Tibial artery (tissue), 4 donors: ENCODE measurements at regions not wholly inside any gene's neighbourhood (a gene's known extent, or its start where the extent isn't known, plus 50 kb on each side); places are given as distances from the start of the nearest gene placed in this dataset.
"Not testable (repeated sequence)": the region's sequence is repeated elsewhere in the genome, so short reads cannot be mapped to it uniquely, and the experiment has no call there.

Source experiments
- DNase-seq, 2 donors: peaks; one replicate each; pipeline ENCODE4 v3.0.0-alpha.2; 2019
- H3K27ac ChIP-seq, 2 donors: fragments of 200-600 bp; sonication (generic) in 1 of 2; 1 replicate in 1 of 2; 2 replicates in 1 of 2; pipeline ENCODE4 v1.5.1; 2018 to 2019; ENCODE audit warnings: mild to moderate bottlenecking in 1 of 2
- H3K27me3 ChIP-seq, 2 donors: fragments of 200-600 bp; sonication (generic) in 1 of 2; one replicate each; pipeline versions ENCODE4 v1.5.1 to v1.6.0; 2016 to 2019
- H3K36me3 ChIP-seq, 3 donors: fragments of 200-600 bp; sonication (generic) in 2 of 3; one replicate each; pipeline ENCODE4 v1.5.1; 2016 to 2019; ENCODE audit warnings: mild to moderate bottlenecking in 2 of 3
- H3K4me1 ChIP-seq, 4 donors: fragments of 200-600 bp; sonication (generic) in 2 of 4; 1 replicate in 3 of 4; 2 replicates in 1 of 4; pipeline ENCODE4 v1.5.1; 2016 to 2019
- H3K4me3 ChIP-seq, 2 donors: fragments of 200-600 bp; sonication (generic) in 1 of 2; 1 replicate in 1 of 2; 2 replicates in 1 of 2; pipeline ENCODE4 v1.5.1; 2018 to 2019; ENCODE audit warnings: mild to moderate bottlenecking in 2 of 2
- H3K9me3 ChIP-seq, 3 donors: fragments of 200-600 bp; sonication (generic) in 1 of 3; one replicate each; pipeline ENCODE4 v1.5.1; 2016 to 2019
- intact Hi-C: fragments of 100-400 bp; cut with DNase I; formaldehyde crosslinking; loops from one replicate; pipeline ENCODE4 v1.15.0; 2023; ENCODE audit warnings: low total_unique reads
- TF ChIP-seq, protein P1 (sequence below), 2 experiments: fragments of 200-600 bp in 1 of 2; fragments of 450-650 bp in 1 of 2; IDR thresholded peaks; one replicate each; pipeline ENCODE4 v1.5.1; 2017 to 2019; ENCODE audit warnings: antibody characterized with exemption in 2 of 2, mild to moderate bottlenecking in 1 of 2, moderate library complexity in 1 of 2

DNA sequence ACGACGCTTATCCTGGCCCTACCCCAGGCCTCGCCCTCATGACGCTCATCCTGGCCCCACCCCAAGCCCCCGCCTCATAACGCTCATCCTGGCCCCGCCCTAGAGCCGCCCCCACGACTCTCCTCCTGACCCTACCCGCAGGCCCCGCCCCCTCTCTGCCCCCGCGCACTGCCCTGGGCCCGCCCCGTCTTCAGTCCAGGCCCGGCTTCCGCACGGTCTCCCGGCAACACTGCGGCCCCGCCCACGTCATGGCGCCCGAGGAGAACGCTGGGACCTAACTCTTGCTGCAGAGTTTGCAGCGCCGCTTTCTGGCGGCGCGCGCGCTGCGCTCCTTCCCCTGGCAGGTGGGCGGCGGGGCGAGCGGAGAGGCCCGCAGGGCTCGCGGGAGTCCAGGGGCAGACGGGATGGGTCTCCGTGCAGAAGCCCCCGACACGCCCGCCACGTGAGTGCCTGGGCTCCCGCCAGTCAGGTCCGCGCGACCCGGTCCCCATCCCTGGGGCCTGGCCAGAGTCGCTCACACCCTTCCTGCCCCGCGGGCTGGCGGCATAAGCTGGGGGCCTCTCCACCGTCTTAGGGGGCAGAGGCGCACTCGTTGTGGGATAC is 52.5 kb upstream of the ROPN1B start:
- peak overlapping the region; percentile 75 to 93 for H3K4me3 ChIP-seq
- no peaks in the 10 kb centered on the region for H3K9me3 ChIP-seq
- peak overlapping the region; percentile 90 to 97 for H3K27ac ChIP-seq
- no peaks in the 10 kb centered on the region for H3K36me3 ChIP-seq
- H3K4me1 ChIP-seq, result peaks cover 0 to 17% (median 5%) of the 10 kb centered on the region in 4 donors
- intact Hi-C loops, result loop anchor here (10.0 kb wide), 1 partner anchor 322 kb away; the partner anchor contains the start of gene OSBPL11
- no peak for DNase-seq
- TF ChIP-seq, protein P1, sequence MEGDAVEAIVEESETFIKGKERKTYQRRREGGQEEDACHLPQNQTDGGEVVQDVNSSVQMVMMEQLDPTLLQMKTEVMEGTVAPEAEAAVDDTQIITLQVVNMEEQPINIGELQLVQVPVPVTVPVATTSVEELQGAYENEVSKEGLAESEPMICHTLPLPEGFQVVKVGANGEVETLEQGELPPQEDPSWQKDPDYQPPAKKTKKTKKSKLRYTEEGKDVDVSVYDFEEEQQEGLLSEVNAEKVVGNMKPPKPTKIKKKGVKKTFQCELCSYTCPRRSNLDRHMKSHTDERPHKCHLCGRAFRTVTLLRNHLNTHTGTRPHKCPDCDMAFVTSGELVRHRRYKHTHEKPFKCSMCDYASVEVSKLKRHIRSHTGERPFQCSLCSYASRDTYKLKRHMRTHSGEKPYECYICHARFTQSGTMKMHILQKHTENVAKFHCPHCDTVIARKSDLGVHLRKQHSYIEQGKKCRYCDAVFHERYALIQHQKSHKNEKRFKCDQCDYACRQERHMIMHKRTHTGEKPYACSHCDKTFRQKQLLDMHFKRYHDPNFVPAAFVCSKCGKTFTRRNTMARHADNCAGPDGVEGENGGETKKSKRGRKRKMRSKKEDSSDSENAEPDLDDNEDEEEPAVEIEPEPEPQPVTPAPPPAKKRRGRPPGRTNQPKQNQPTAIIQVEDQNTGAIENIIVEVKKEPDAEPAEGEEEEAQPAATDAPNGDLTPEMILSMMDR (IDR thresholded peaks at IDR 0.05), result peak in 1 of 2 experiments; percentile 26
- H3K27me3 ChIP-seq, result no peaks in the 10 kb centered on the region

DNA sequence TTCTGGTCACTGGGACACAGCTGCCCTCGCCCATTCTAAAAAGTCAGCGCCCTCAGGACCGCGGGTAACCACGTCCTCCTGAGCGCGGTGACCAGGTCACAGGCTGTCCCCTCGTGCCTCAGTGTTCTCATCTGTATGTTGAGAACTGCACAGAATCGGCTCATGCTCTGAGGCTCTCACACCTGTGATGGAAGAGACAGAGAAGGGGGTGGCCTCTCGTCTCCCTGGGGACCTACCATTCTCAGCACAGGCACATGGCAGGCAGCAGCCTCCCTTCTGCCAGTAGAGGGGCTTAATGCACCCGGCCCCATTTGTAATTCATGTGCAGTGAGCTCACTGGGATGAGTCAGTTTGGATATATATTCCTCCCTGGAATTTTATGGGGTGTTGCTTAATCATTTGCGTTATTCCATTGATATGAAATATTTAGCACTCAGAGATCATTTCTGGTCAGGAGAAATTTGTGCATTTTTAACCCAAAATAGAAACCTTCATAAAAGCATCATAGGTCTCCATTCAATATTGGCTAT is 51.9 kb upstream of the ROPN1B start:
- intact Hi-C loops, result loop anchor here (10.0 kb wide), 1 partner anchor 322 kb away; the partner anchor contains the start of gene OSBPL11
- Histone ChIP-seq H3K4me3 (peak overlapping the region; percentile 75 to 93), H3K27ac (peak overlapping the region; percentile 61 to 83), H3K4me1 (peaks cover 0 to 17% (median 5%) of the 10 kb centered on the region in 4 donors)
- not testable (repeated sequence) for H3K9me3 ChIP-seq, H3K36me3 ChIP-seq, H3K27me3 ChIP-seq
- peak in 1 of 2 donors; percentile 31 for DNase-seq

DNA sequence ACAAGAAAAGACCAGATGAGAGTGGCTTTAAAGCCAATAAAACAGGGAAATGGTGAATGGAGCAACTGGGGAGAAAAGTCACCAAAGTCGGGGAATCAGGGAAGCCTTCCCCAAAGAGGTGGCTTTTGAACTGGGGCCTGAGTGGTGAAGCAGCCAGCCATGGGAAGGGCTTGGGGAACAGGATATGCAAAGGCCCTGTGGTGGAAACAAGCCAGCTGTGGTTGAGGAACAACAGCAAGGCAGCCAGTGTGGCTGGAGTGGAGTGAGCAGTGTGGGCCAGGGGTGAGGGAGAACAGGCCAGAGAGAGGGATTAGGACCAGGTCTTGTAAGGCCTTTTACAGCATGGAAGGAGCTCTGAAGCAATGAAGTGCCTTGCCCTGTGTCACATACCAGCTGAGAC is 51.0 kb upstream of the ROPN1B start:
- intact Hi-C loops, result loop anchor here (10.0 kb wide), 1 partner anchor 323 kb away; the partner anchor contains the start of gene OSBPL11
- not testable (repeated sequence) for H3K9me3 ChIP-seq, H3K27me3 ChIP-seq, H3K36me3 ChIP-seq, H3K4me3 ChIP-seq, H3K27ac ChIP-seq, DNase-seq
- H3K4me1 ChIP-seq, result peaks cover 0 to 17% (median 5%) of the 10 kb centered on the region in 4 donors

DNA sequence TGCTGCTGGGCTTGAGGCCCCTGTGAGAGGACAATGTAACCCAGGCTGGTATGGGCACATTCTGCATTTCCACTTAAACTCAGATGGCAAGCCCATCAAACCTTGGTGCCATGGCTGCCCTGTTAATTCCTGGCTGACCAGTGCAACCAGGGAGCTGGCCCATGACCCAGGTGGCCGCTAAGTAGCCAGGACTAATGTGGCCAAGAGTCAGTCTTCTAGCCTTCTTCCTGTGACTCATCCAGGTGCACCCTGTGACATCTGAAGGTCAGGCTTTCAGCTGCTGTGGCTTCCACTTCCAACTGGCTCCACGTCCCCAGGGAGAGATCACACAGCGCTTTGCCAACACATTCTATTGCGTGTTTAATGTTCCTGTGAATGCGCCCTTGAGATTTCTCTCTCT is 50.5 kb upstream of the ROPN1B start:
- H3K27me3 ChIP-seq, H3K4me3 ChIP-seq, H3K27ac ChIP-seq, H3K9me3 ChIP-seq, DNase-seq, H3K36me3 ChIP-seq: not testable (repeated sequence)
- H3K4me1 ChIP-seq, result peaks cover 0 to 17% (median 5%) of the 10 kb centered on the region in 4 donors
- intact Hi-C loops, result loop anchor here (10.0 kb wide), 1 partner anchor 324 kb away; the partner anchor contains the start of gene OSBPL11

DNA sequence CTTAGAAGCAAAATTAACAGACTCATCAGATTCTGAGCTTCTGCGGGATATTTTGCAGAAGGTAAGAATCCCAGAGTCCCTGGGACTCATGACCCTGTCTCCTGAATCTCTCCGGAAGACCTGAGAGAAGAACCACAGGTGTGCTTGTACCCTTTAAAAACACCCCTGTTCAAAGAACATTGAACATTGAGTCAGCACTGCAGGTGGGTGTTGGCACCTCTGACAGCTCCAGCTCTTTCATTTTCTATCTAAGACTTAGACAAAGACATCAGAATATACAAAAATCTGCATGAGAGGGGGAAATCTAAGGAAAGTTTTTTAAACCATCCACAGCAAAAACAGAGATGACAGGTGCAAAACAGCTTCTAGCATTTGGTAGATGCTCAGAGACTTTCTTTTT is 50.1 kb upstream of the ROPN1B start:
- H3K36me3 ChIP-seq, H3K27me3 ChIP-seq, H3K4me3 ChIP-seq, DNase-seq, H3K27ac ChIP-seq, H3K9me3 ChIP-seq: not testable (repeated sequence)
- H3K4me1 ChIP-seq, result peaks cover 0 to 17% (median 5%) of the 10 kb centered on the region in 4 donors
- intact Hi-C loops, result loop anchor here (10.0 kb wide), 1 partner anchor 324 kb away; the partner anchor contains the start of gene OSBPL11
